SJCRH30 (cell line): ENCODE measurements at regions not wholly inside any gene's neighbourhood (a gene's known extent, or its start where the extent isn't known, plus 50 kb on each side); places are given as distances from the start of the nearest gene placed in this dataset.

Experiments
- DNase-seq, 2 experiments: peaks; one replicate each; pipeline ENCODE4 v3.0.0-alpha.2; 2015 to 2020
- H3K27ac ChIP-seq: fragments of 250-450 bp; sonication (Bioruptor Pico); 2 replicates; pipeline ENCODE4 v1.5.1; 2020; ENCODE audit warnings: mild to moderate bottlenecking, moderate library complexity
- H3K27me3 ChIP-seq: fragments of 250-450 bp; sonication (Bioruptor Pico); 2 replicates; pipeline ENCODE4 v1.5.1; 2020; ENCODE audit warnings: mild to moderate bottlenecking, moderate library complexity
- H3K36me3 ChIP-seq: fragments of 250-450 bp; sonication (Bioruptor Pico); 2 replicates; pipeline ENCODE4 v1.5.1; 2020; ENCODE audit warnings: mild to moderate bottlenecking, moderate library complexity
- H3K4me1 ChIP-seq: fragments of 250-450 bp; sonication (Bioruptor Pico); 2 replicates; pipeline ENCODE4 v1.5.1; 2020; ENCODE audit warnings: mild to moderate bottlenecking, moderate library complexity
- H3K4me3 ChIP-seq: fragments of 250-450 bp; sonication (Bioruptor Pico); 2 replicates; pipeline ENCODE4 v1.5.1; 2020; ENCODE audit warnings: mild to moderate bottlenecking, moderate library complexity
- H3K9me3 ChIP-seq: fragments of 250-450 bp; sonication (Bioruptor Pico); replicated peaks from 2 replicates; pipeline ENCODE4 v1.5.1; 2020; ENCODE audit warnings: mild to moderate bottlenecking, moderate library complexity

DNA sequence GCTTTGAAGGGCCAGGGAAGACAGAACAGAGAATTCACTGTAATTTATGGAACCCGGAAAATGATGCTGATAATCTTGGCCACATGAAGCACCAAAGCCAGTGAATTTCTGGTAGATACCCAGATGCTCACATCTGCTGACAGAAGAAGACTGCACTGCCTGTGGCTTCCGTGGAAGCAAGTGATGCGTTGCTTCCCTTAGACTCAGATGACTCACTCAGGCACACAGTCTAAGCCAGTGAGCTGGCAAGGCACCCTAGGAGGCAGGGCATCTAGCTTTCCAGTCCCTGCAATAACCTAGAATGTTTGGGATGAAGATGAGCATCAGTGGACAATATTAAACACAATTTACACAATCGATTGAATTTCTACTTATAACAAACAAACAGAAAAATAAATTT is 284.7 kb downstream of the CMPK2 start:
- no peaks in the 10 kb centered on the region for H3K9me3 ChIP-seq
- H3K4me3 ChIP-seq: no peak overlapping the region
- peak in 1 of 2 experiments; percentile 30 for DNase-seq
- H3K27ac ChIP-seq: no peak overlapping the region
- H3K36me3 ChIP-seq: no peaks in the 10 kb centered on the region
- H3K4me1 ChIP-seq: no peaks in the 10 kb centered on the region; the same call in 1 of the 2 replicates
- H3K27me3 ChIP-seq: no peaks in the 10 kb centered on the region

DNA sequence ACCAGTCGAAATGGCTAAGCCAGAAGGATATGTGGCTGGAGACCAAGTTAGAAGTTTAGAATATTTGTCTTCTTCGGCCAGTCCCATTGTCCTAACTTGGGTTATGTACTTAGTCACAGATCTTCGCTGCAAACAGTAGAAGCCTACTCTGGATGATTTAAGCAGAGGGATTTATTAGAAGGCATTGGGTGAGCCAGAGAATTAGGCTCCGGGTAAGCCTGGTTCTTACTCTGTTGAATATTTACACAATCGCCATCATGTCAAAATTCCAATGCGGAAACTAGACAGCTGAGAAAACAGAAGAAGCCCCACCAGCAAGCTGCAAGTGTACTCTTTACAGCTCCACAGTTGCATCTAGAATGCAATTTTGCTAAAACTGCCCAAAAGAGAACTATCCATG is 276.6 kb downstream of the CMPK2 start:
- no peaks in the 10 kb centered on the region for H3K27me3 ChIP-seq

DNA sequence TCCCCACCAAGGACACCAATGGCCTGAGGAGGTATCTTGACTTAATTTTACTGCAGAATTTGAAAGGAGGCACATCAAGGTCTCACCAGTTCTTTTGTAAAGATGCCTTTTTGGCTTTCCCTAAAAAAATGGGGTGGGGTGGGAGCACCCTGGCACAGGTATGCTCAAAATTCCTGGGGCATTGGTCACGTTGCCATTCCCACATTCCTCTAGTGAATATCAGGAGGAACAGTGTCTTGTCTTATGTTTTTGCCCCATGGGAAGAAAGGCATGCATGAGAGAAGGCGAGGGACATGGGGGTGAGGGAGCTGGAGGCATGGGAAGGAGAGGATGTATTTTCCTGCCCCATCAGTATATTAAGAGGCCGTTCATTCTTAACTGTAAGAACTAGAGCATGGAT is 275.3 kb downstream of the CMPK2 start:
- Histone ChIP-seq H3K27ac (no peak overlapping the region), H3K4me1 (peaks cover 17% of the 10 kb centered on the region), H3K36me3 (no peaks in the 10 kb centered on the region), H3K4me3 (no peak overlapping the region), H3K9me3 (no peaks in the 10 kb centered on the region), H3K27me3 (no peaks in the 10 kb centered on the region)
- no peak for DNase-seq

More for the DNA sequence above, 276.6 kb downstream of the CMPK2 start:
- H3K4me3 ChIP-seq: no peak overlapping the region
- DNase-seq: peak; percentile 55 to 77
- H3K9me3 ChIP-seq: no peaks in the 10 kb centered on the region
- peaks cover 17% of the 10 kb centered on the region for H3K4me1 ChIP-seq
- no peak overlapping the region for H3K27ac ChIP-seq
- no peaks in the 10 kb centered on the region for H3K36me3 ChIP-seq

DNA sequence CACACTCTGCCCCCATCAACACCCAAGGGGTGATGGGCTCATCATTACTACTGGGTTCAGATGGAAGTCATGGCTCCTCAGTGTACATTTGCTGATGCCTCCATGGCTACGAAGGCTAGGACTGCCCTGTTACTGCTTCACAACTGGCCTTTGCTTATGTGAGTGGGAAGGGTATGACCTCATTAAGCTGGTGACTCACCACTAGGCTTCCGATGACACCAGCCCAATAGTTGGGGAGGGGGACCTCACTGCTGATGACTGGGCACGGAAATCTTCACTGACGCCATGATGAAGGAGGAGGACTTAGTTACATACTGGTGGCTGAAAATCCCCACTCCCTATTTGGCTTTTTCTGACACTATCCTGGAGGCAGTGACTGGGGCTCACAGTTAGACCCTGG is 263.2 kb downstream of the CMPK2 start:
- Histone ChIP-seq H3K9me3 (no peaks in the 10 kb centered on the region), H3K4me1 (no peaks in the 10 kb centered on the region), H3K4me3 (no peak overlapping the region), H3K27me3 (no peaks in the 10 kb centered on the region), H3K27ac (no peak overlapping the region), H3K36me3 (no peaks in the 10 kb centered on the region)
- DNase-seq: peak in 1 of 2 experiments; percentile 12

DNA sequence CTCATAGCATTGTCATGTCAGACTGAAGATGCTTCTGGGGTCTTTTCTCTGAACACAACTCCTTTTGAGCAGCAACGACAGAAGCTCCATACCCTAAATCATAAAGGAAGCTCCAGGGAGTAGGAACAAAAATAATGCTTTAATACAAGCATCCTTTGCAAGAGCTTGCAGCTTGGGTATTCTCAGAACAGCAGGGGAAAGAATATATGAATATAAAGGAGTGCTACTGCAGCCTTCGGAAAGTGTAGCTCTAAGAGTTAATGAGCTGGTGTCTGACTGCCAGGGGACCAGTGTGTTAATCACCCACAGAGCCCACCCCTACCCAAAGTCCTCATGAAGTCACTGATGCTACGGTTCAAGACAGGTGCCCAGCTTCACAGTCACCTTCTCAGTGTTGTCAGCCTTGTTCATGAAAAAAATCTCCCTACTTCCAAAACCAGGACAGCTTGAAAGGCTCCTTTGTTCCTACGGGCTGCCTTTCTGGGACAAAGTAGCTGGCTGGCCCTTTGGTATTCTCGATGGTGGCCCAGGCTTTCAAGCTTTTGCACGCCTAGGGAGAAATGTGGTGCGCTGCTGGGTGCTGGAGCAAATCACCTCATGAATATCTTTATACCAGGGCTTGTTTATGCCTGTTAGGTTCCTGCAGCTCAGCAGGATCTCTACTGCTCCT is 259.7 kb downstream of the CMPK2 start:
- no peaks in the 10 kb centered on the region for H3K4me1 ChIP-seq
- no peak for DNase-seq
- no peaks in the 10 kb centered on the region for H3K27me3 ChIP-seq
- H3K36me3 ChIP-seq: no peaks in the 10 kb centered on the region
- no peak overlapping the region for H3K4me3 ChIP-seq
- H3K27ac ChIP-seq: no peak overlapping the region
- H3K9me3 ChIP-seq: no peaks in the 10 kb centered on the region

DNA sequence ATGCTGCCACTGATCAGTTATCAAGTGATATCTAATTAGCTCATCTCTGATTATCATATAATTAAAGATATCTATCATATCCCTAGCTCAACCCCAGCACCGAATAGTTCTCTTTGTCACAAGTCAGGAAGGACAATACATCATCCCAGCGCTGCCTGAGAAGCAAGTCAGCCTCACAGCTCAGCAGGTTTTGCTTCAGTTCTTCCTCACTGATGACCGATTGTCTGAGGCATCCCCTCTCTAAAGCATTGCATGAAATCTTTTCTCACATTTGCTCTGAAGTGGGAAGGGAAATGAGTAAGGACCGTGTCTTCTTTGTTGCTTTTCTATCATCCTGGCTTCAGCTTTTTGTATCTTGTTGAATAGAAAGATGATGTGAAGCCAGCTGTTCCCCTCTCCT is 247.9 kb downstream of the CMPK2 start:
- H3K4me1 ChIP-seq: no peaks in the 10 kb centered on the region
- H3K9me3 ChIP-seq: no peaks in the 10 kb centered on the region
- no peak for DNase-seq
- no peak overlapping the region for H3K27ac ChIP-seq
- no peaks in the 10 kb centered on the region for H3K27me3 ChIP-seq
- H3K4me3 ChIP-seq: no peak overlapping the region
- H3K36me3 ChIP-seq: no peaks in the 10 kb centered on the region

DNA sequence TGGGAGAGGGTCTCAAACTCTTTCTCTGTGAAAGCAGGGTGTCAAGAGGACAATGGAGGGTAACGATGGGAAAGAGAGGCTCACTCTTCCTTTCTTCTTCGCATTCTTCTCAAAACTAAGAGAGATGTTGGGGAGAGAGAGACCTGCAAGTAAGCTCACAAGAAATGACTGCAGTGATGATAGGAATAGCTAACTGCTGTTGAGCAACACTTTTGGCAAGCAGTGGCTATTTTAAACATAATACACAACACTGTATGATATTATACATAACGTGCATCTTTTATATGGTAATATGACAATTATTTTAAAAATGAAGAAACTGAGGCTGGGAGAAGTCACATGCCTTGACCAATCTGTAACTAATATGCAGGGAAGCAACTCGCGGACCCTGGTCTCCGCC is 247.5 kb downstream of the CMPK2 start:
- Histone ChIP-seq H3K27ac (no peak overlapping the region), H3K9me3 (no peaks in the 10 kb centered on the region), H3K36me3 (no peaks in the 10 kb centered on the region), H3K4me3 (no peak overlapping the region), H3K27me3 (no peaks in the 10 kb centered on the region), H3K4me1 (no peaks in the 10 kb centered on the region)
- no peak for DNase-seq

DNA sequence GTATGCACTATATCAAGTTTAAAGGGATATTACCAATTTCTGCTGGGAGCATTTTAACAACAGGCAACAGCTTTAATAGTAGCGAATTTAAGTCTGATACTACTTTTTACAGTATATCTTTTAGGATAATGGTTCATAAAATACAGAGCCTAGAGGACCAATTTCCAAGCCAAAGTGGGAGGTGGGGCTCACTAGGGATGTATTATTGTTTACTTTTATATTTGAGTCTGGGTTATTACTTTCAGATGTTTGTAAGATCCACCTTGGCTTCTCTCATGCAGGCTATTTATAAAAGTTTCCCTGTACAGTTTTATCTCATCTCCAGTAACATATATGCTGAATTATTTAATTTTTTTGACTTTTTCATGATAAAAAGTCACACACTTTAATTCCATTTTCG is 242.0 kb downstream of the CMPK2 start:
- Histone ChIP-seq H3K27me3 (no peaks in the 10 kb centered on the region), H3K4me1 (peaks cover 14% of the 10 kb centered on the region), H3K36me3 (no peaks in the 10 kb centered on the region), H3K27ac (no peak overlapping the region), H3K9me3 (no peaks in the 10 kb centered on the region), H3K4me3 (no peak overlapping the region)
- no peak for DNase-seq

DNA sequence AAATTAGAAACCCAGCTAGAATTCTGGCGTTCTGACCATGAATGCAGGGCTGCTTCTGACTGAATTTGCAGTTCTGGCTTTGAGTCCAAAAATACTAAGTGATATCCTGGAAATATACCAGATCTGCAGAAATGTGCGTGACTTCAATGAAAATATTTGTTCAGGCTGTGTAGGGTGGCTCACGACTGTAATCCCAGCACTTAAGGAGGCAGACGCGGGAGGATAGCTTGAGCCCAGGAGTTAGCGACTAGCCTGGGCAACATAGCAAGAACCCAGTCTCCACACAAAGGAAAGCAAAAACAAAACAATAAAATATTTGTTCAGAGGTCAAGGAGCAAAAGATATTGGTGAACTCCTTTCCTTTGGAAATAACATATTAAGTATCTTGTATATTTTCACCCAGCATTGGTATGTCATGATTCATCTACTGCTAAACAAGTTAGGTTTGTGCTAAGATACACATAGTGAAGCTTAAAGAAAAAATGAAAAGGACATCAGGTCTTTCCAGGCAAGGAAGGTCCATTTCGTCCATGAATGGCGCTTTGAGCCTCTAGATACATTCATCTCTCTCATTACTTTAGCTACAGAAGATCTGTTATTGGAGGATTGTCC is 239.2 kb downstream of the CMPK2 start:
- Histone ChIP-seq H3K27ac (peak overlapping the region; percentile 42), H3K27me3 (no peaks in the 10 kb centered on the region), H3K36me3 (no peaks in the 10 kb centered on the region), H3K4me1 (peaks cover 14% of the 10 kb centered on the region), H3K9me3 (no peaks in the 10 kb centered on the region), H3K4me3 (no peak overlapping the region)
- DNase-seq: peak in 1 of 2 experiments; percentile 34

DNA sequence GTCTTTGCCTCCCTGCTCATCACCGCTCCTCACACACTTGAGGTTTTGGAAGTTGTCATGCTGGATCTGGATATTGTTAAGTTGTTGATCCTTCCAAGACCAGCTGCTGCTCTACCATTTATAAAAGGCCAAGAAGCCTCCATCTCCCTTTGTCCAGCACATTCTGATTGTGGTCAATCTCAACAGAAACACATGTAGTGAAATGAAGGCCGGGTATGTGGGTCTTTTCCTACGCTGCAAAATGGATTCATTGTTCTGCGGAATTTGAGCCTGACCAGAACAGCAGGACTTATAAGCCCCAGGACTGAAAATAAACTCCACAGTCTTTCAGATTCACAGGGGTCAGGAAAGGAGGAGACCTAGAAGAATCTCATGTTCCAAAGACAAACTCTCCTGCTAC is 238.4 kb downstream of the CMPK2 start:
- H3K4me3 ChIP-seq: no peak overlapping the region
- H3K4me1 ChIP-seq: peaks cover 14% of the 10 kb centered on the region
- no peaks in the 10 kb centered on the region for H3K27me3 ChIP-seq
- H3K27ac ChIP-seq: peak overlapping the region; percentile 42
- no peaks in the 10 kb centered on the region for H3K36me3 ChIP-seq
- no peaks in the 10 kb centered on the region for H3K9me3 ChIP-seq
- DNase-seq: peak; percentile 56 to 89

DNA sequence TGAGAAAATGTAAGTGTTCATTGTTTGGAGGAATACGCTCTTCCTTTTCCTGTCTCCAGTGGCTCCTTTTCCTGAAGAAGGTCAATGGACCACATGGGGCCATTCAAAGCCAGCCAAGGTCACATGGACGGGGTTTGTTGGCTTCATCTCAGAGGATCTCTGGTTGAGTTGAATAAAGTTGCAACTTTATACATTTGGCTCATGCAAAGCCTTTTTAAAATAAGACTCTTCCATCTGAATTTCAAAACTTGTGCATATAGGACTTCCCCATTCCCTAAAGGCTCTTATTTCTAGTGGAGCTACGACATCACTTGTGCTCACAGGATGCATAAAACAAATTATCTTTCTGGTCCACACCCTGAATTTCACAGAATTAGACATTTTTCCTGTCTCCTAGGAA is 235.5 kb downstream of the CMPK2 start:
- H3K9me3 ChIP-seq: no peaks in the 10 kb centered on the region
- peaks cover 14% of the 10 kb centered on the region for H3K4me1 ChIP-seq
- H3K36me3 ChIP-seq: no peaks in the 10 kb centered on the region
- no peak overlapping the region for H3K27ac ChIP-seq
- no peaks in the 10 kb centered on the region for H3K27me3 ChIP-seq
- DNase-seq: no peak
- no peak overlapping the region for H3K4me3 ChIP-seq

DNA sequence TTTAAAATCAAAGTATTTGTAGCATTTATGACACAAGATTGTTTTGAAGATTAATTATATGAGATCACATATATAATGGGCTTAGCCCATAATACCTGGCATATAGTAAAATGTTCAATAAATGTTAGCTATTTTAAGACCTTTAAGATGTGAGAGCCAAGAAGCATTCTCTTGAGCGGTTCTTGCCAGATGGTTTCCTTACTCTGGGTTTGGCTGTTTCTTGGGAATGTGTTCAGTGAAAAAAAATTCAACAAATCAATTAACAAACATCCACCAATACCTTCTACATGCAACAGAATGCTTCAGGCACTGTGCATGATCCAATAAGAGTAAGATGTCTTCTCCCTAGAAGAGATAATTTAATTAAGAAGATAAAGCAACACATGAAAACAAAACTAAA is 230.4 kb downstream of the CMPK2 start:
- 0 out of 2 replicates have a peak, but pooled peaks cover 3% of the 10 kb centered on the region for H3K4me1 ChIP-seq
- no peaks in the 10 kb centered on the region for H3K36me3 ChIP-seq
- no peaks in the 10 kb centered on the region for H3K9me3 ChIP-seq
- no peak for DNase-seq
- no peak overlapping the region for H3K27ac ChIP-seq
- H3K4me3 ChIP-seq: no peak overlapping the region
- H3K27me3 ChIP-seq: no peaks in the 10 kb centered on the region

DNA sequence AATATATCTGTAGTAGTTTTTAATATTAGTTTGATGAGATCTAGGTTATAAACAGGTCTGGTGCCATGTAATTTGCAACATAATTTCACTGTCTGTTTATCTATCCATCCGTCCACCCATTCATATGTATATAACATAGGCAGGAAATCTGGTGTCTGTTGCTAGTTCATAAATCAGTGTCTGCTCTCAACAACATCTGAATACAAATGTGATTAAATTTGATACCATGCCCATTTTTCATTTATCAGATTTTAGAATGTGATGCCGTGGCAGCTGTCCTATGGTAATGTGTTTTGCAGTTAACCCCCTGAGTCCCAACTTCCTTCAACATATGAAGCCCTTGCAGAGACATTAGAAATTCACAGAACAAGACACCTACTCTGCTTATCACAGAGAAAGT is 228.4 kb downstream of the CMPK2 start:
- Histone ChIP-seq H3K27ac (no peak overlapping the region), H3K9me3 (0 out of 2 replicates have a peak, but pooled peaks cover 2% of the 10 kb centered on the region), H3K4me3 (no peak overlapping the region), H3K27me3 (no peaks in the 10 kb centered on the region), H3K36me3 (no peaks in the 10 kb centered on the region), H3K4me1 (0 out of 2 replicates have a peak, but pooled peaks cover 3% of the 10 kb centered on the region)
- DNase-seq: no peak

DNA sequence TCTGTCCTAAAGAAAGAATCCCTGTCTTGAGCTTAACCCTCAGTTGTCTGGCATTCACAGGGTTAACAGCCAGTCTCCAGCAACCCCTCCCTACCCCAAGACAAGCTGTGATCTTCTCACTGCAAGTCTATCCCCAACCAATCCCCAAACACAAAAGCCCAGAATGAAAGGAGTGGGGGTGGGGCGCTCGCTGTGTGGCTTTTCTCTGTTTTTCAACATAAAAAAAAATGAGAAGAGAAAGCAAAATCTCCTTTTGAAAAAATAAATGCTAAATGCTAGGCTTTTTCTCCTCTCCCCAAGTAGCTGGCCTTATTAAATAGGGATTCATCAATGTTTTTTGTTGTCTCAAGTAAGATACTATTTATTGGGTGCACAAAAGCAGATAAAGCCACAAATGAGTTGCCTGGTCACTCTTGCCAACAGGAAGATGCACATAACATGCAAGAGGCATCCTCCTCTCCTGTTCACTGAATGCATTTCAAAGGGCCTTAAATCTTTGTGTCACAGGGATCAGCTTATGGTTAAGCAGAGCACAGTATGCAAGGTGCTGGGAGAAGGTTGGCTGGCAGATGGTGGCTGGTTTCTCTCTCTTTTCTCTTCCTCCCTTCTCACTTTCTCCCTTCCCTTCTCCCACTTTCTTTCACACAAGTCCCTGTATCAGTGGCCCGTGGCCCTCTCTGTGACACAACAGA is 225.6 kb downstream of the CMPK2 start:
- no peak overlapping the region for H3K4me3 ChIP-seq
- H3K27me3 ChIP-seq: no peaks in the 10 kb centered on the region
- 0 out of 2 replicates have a peak, but pooled peaks cover 4% of the 10 kb centered on the region for H3K9me3 ChIP-seq
- H3K4me1 ChIP-seq: 0 out of 2 replicates have a peak, but pooled peaks cover 3% of the 10 kb centered on the region
- peak in 1 of 2 experiments; percentile 34 for DNase-seq
- H3K36me3 ChIP-seq: no peaks in the 10 kb centered on the region
- H3K27ac ChIP-seq: no peak overlapping the region

DNA sequence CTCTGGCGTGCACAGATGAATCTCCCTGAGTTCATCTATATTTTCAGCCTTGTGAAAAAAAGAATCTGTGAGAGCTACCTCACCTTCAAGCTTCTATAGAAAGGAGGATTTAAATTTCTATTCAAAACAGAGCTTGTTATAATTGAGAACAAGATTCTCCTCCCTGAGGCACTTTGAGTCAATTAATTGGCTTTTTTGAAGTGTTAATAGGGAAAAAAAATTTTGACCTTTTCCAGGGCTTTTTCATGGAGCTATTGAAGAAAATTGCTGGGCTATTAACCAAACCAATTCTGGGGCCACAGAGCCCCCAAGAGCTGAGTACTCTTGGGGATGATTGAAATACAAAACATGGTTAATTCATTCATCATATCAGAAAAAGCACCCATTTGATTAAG is 225.1 kb downstream of the CMPK2 start:
- DNase-seq: no peak
- 0 out of 2 replicates have a peak, but pooled peaks cover 4% of the 10 kb centered on the region for H3K9me3 ChIP-seq
- 0 out of 2 replicates have a peak, but pooled peaks cover 3% of the 10 kb centered on the region for H3K4me1 ChIP-seq
- no peaks in the 10 kb centered on the region for H3K27me3 ChIP-seq
- H3K4me3 ChIP-seq: no peak overlapping the region
- H3K36me3 ChIP-seq: no peaks in the 10 kb centered on the region
- no peak overlapping the region for H3K27ac ChIP-seq
